HG03469 (cell line): ENCODE measurements at regions not wholly inside any gene's neighbourhood (a gene's known extent, or its start where the extent isn't known, plus 50 kb on each side); places are given as distances from the start of the nearest gene placed in this dataset.

Experiments used
- ATAC-seq: cut with Tn5 transposase; IDR thresholded peaks from one replicate; pipeline ENCODE4 v1.9.1; 2021; ENCODE audit warnings: mild to moderate bottlenecking, moderate library complexity, moderate number of reproducible peaks; ENCODE audit not compliant: unreplicated experiment

- no peak for ATAC-seq
Measured at GRCh38 chr13:58032676-58033460, 401.3 kb downstream of the PCDH17 start.

DNA sequence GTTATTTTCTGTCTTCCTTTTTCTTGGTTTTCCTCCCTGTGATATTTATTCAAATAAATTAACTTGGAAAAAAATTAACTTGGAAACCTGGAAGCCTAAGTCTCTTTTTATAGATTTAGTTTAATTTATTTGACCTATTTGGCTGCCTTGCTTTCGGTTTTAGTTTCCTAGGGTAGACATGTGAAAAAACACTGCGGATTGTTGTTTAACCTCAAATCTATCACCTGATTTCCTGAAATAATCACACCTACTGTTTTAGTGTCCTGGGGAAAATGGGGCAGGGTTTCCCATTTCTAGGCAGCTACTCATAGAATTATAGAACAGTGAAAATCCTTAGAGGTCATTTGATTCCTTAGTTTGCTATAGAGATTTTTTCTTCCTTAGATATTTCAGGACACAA, 412.4 kb downstream of the PCDH17 start:
- ATAC-seq, result no peak

GRCh38 chr13:58048670-58049069, 417.1 kb downstream of the PCDH17 start:
- no peak for ATAC-seq

DNA sequence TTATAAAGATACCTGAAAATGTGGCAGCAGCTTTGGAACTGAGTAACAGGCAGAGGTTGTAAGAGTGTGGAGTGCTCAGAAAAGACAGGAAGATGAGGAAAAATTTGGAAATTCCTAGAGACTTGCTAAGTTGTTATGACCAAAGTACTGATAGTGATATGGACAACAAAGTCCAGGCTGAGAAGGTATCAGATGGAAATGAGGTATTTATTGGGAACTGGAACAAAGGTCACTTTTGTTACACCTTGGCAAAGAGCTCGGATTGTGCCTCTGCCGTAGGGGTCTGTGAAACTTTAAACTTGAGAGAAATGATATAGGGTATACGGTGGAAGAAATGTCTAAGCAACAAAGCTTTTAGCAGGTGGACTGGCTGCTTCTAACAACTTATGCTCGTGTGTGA, 419.9 kb downstream of the PCDH17 start:
- no peak for ATAC-seq

- ATAC-seq, result no peak
Measured at GRCh38 chr13:58051807-58052375, 420.3 kb downstream of the PCDH17 start.

DNA sequence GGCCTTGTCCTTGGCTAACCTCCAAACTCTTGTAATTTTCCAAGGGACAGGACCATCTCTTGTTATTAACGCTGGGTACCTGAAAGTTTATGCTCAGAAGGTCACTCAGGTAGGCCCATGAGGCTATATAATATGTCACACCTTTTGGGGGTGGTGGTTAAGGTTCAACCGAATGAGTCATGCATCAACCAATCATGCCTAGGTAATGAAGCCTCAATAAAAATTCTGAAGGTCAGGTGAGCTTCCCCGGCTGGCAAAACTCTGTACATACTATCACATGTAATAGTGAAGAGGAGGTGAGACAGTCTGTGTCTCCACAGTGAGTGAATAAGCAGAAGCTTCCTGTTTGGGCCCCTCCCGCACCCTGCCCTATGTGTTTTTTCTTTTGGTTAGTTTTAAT, 424.9 kb downstream of the PCDH17 start:
- no peak for ATAC-seq

DNA sequence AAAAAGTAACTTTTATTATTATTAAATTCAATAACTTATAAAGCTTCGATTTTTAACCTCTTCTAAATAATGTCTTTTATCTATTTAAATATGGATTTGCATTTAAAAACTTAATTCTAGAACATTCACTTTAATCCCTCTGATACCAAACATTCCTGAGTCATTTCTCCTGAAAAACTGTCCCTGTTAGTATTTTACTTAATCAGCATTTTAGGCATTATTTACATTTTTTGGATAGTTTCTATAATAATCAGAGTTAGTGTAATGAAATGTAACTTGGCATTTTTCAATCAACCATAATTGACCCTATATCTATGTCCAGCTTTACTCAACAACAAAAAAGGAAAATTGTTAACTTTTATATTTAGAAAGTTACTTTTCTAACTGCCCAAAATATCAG, 428.1 kb downstream of the PCDH17 start:
- ATAC-seq, result no peak

DNA sequence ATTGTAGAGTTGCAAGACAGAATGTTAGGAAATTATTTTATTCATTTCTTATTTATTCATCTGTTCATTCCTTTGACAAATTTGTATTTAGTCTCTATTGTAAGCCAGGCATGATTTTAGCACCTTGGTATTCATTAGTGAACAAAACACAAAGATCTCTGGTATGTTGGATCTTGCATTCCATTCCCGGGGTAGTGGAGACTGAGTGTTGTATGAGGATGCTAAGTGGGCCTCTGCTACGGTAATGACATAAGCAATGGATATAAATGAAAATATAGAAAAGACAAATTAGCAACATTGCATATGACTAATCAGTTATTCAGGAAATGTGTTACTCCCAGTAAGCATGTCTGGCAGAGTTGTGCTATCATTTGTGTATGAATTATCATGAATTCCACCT, 449.3 kb downstream of the PCDH17 start:
- ATAC-seq, result no peak

- no peak for ATAC-seq
Measured at GRCh38 chr13:58081301-58081820, 449.8 kb downstream of the PCDH17 start.

- ATAC-seq, result no peak
Measured at GRCh38 chr13:58083064-58083463, 451.5 kb downstream of the PCDH17 start.

GRCh38 chr13:58085274-58085673, 453.7 kb downstream of the PCDH17 start:
- ATAC-seq, result no peak

- no peak for ATAC-seq
Measured at GRCh38 chr13:58085819-58086218, 454.3 kb downstream of the PCDH17 start.

DNA sequence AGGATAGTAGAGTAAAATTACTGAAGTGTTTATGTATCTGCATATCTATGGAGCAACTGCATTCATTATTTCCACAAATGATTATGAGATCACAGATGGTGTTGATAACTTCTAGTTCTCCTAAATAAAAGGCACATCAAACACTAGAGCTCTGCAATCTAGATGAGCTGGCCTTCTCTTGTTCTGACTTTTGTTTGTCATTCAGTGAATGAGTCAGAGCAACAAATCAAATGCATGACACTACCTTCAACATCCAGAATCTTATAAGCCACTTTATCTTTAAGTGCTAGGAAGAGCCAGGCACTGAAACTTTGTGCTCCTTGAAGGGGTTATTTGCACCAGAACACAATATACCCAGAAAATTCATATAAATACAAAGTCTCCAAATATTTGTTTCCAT, 456.0 kb downstream of the PCDH17 start:
- no peak for ATAC-seq

- no peak for ATAC-seq
Measured at GRCh38 chr13:58093394-58093793, 461.9 kb downstream of the PCDH17 start.

DNA sequence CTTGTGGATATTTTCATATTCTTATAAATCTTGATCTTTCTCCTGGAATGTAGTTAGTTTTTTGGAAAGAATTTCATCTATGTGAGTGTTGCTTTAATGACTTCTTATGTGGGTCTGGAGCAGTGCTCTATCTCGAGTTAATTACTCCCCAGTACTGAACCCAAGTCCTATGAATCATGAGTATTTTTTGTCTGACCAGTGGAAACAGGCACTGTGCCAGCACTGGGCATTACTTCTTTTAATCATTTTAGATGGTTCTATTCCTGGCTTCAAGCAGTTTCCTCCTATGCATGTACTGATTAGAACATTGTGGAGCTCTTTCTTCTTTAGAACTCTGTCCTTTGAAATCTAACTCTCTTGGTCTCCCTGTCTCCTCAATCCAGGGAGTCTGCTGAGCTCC, 466.3 kb downstream of the PCDH17 start:
- ATAC-seq, result no peak

GRCh38 chr13:58119351-58119750, 487.8 kb downstream of the PCDH17 start:
- ATAC-seq, result no peak

DNA sequence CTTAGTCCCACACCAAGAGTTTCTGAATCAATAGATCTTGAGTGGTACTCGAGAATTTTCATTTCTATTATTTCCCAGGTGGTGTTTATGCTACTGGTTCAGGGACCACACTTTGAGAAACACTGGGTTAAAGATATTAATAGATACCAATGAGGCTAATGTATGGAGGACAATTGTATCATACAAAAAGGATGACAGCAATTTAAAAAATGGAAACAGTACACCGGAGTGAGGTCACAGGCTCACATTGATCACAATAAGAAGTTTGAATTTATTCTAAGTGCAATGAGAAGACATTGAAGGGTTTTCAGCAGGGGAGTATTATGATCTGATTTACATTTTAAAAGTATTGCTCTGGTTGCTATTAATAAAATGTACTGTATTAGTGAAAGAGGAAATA, 488.3 kb downstream of the PCDH17 start:
- ATAC-seq, result no peak

DNA sequence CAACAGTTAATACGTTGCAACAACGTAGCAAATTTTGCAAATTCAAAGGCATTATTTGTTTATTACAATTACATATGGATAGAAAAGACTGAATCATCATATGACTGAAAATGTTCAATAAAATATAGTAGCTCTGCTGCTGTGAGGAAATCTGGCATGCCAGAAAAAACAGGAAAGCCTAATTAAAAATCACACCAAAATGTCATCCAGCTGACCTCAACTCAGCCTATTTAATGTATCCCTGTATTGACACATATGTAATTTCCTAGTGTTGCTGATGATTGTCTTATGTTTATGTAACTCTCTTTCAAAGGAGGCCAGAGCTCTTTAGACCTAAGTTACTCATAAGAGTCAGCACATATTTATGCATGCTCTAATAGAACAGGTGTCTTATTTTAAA, 495.0 kb downstream of the PCDH17 start:
- no peak for ATAC-seq

DNA sequence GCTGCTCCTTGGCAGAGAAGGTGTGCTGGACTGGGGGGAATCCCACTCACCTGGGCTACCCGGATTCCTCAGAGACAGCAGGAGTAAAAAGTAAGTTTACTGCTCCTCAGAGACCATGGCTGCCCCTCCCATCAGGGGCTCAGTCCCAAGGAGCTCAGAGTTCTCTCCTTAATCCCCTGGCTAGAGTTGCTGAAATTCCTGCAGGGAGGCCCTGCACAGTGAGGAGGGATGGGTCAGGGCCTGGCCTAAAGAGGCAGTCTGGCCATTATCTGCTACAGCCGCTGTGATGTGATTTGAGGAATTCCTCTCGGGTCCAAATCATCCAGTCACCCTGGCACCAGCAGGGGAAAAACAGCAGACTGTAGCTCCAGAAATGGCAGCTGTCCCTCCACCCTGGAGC, 502.5 kb downstream of the PCDH17 start:
- no peak for ATAC-seq

GRCh38 chr13:58134525-58134924, 503.0 kb downstream of the PCDH17 start:
- ATAC-seq, result no peak

GRCh38 chr13:58142952-58143351, 511.4 kb downstream of the PCDH17 start:
- no peak for ATAC-seq

DNA sequence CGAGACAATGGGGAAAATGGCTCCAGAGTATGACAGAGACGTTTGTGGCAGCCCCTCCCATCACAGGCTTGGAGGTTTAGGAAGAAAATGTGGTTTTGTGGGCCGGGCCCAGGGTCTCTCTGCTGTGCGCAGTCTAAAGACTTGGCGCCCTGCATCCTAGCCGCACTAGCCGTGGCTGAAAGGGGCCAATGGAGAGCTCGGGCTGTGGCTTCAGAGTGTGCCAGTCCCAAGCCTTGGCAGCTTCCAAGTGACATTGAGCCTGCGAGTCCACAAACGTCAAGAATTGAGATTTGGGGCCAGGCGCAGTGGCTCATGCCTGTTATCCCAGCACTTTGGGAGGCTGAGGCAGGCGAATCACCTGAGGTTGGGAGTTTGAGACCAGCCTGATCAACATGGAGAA, 513.1 kb downstream of the PCDH17 start:
- ATAC-seq, result no peak

GRCh38 chr13:58151452-58151851, 519.9 kb downstream of the PCDH17 start:
- ATAC-seq, result no peak
